Peyer's patch (tissue), 4 donors: ENCODE measurements at regions not wholly inside any gene's neighbourhood (a gene's known extent, or its start where the extent isn't known, plus 50 kb on each side); places are given as distances from the start of the nearest gene placed in this dataset.
A peak's percentile ranks its signal among the peaks of the same experiment; 100 is the strongest.

Source experiments
- DNase-seq, 3 donors: peaks; one replicate each; pipeline ENCODE4 v3.0.0-alpha.2; 2017 to 2019
- H3K27ac ChIP-seq, 4 donors: fragments of 200-600 bp; sonication (generic); one replicate each; pipeline ENCODE4 v1.5.1; 2016 to 2019
- H3K27me3 ChIP-seq, 2 donors: fragments of 200-600 bp; sonication (generic); one replicate each; pipeline ENCODE4 v1.5.1; 2019
- H3K36me3 ChIP-seq, 3 donors: fragments of 200-600 bp; sonication (generic); one replicate each; pipeline ENCODE4 v1.5.1; 2016 to 2019
- H3K4me1 ChIP-seq, 4 donors: fragments of 200-600 bp; sonication (generic); one replicate each; pipeline ENCODE4 v1.5.1; 2016 to 2019
- H3K4me3 ChIP-seq, 4 donors: fragments of 200-600 bp; sonication (generic); 1 replicate in 3 of 4; 2 replicates in 1 of 4; pipeline ENCODE4 v1.5.1; 2016 to 2019; ENCODE audit warnings: mild to moderate bottlenecking in 1 of 4
- H3K9me3 ChIP-seq, 4 donors: fragments of 200-600 bp; sonication (generic); one replicate each; pipeline ENCODE4 v1.5.1; 2016 to 2019; ENCODE audit warnings: mild to moderate bottlenecking in 1 of 4
- POLR2A ChIP-seq, 2 donors: fragments of 450-650 bp; IDR thresholded peaks; one replicate each; pipeline ENCODE4 v1.5.1; 2017; ENCODE audit warnings: antibody characterized with exemption in 2 of 2, mild to moderate bottlenecking in 2 of 2, moderate library complexity in 2 of 2
- TF ChIP-seq, protein P1 (sequence below), 6 experiments: fragments of 450-650 bp in 4 of 6; fragments of 200-600 bp in 2 of 6; sonication (generic) in 1 of 6; IDR thresholded peaks; one replicate each; pipeline ENCODE4 v1.5.1; 2017 to 2019; ENCODE audit warnings: antibody characterized with exemption in 6 of 6, mild to moderate bottlenecking in 3 of 6, moderate library complexity in 1 of 6

- Histone ChIP-seq H3K4me1 (peaks cover 0 to 13% (median 0%) of the 10 kb centered on the region in 4 donors), H3K9me3 (no peaks in the 10 kb centered on the region), H3K27me3 (no peaks in the 10 kb centered on the region), H3K4me3 (no peak overlapping the region), H3K36me3 (no peaks in the 10 kb centered on the region), H3K27ac (no peak overlapping the region)
- DNase-seq: peak in 1 of 3 donors; percentile 60
- TF ChIP-seq, protein P1, sequence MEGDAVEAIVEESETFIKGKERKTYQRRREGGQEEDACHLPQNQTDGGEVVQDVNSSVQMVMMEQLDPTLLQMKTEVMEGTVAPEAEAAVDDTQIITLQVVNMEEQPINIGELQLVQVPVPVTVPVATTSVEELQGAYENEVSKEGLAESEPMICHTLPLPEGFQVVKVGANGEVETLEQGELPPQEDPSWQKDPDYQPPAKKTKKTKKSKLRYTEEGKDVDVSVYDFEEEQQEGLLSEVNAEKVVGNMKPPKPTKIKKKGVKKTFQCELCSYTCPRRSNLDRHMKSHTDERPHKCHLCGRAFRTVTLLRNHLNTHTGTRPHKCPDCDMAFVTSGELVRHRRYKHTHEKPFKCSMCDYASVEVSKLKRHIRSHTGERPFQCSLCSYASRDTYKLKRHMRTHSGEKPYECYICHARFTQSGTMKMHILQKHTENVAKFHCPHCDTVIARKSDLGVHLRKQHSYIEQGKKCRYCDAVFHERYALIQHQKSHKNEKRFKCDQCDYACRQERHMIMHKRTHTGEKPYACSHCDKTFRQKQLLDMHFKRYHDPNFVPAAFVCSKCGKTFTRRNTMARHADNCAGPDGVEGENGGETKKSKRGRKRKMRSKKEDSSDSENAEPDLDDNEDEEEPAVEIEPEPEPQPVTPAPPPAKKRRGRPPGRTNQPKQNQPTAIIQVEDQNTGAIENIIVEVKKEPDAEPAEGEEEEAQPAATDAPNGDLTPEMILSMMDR (IDR thresholded peaks at IDR 0.05): no peak
- TF ChIP-seq POLR2A (IDR thresholded peaks at IDR 0.05): no peak
These were observed 76.2 kb upstream of the KIF5B start for GRCh38 chr10:32132357-32132946.

GRCh38 chr10:32131388-32131787 lies 75.2 kb upstream of the KIF5B start:
- DNase-seq: no peak
- H3K27me3 ChIP-seq: no peaks in the 10 kb centered on the region
- H3K4me1 ChIP-seq: peaks cover 0 to 13% (median 0%) of the 10 kb centered on the region in 4 donors
- no peak overlapping the region for H3K4me3 ChIP-seq
- TF ChIP-seq, protein P1 (IDR thresholded peaks at IDR 0.05): no peak
- no peak for TF ChIP-seq POLR2A (IDR thresholded peaks at IDR 0.05)
- H3K9me3 ChIP-seq: no peaks in the 10 kb centered on the region
- H3K27ac ChIP-seq: peak overlapping the region in 3 of 4 donors; percentile 22 to 48 (median 28)
- H3K36me3 ChIP-seq: no peaks in the 10 kb centered on the region

DNA sequence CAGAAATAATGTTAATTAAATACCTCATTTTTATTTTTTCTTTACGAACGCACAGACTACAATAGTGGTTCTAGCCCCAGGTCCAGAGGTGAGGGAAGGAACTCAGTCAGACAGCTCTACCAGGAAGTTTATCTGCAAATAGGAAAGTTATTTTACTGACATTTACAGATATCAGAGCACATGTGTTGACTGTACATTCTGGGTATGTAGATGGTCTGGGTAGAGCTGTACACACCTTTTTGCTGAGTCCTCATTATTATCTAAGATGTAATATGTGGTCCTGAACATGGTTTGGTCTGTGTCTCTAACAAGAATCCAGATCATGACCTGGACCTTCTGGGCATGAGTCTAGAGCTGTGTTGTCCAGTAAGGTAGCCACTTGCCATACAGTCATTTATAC lies 74.6 kb upstream of the KIF5B start:
- no peak for TF ChIP-seq POLR2A (IDR thresholded peaks at IDR 0.05)
- TF ChIP-seq, protein P1 (IDR thresholded peaks at IDR 0.05): no peak
- DNase-seq: no peak
- peak overlapping the region in 2 of 4 donors; percentile 22 to 48 for H3K27ac ChIP-seq
- no peak overlapping the region for H3K4me3 ChIP-seq
- H3K4me1 ChIP-seq: peaks cover 0 to 13% (median 0%) of the 10 kb centered on the region in 4 donors
- no peaks in the 10 kb centered on the region for H3K36me3 ChIP-seq
- H3K9me3 ChIP-seq: no peaks in the 10 kb centered on the region
- H3K27me3 ChIP-seq: no peaks in the 10 kb centered on the region

GRCh38 chr10:32125023-32125422 lies 68.8 kb upstream of the KIF5B start:
- TF ChIP-seq POLR2A (IDR thresholded peaks at IDR 0.05): no peak
- TF ChIP-seq, protein P1 (IDR thresholded peaks at IDR 0.05): no peak
- peaks cover 0 to 4% (median 0%) of the 10 kb centered on the region in 4 donors for H3K4me1 ChIP-seq
- peaks cover 0 to 5% (median 0%) of the 10 kb centered on the region in 4 donors for H3K9me3 ChIP-seq
- no peak overlapping the region for H3K4me3 ChIP-seq
- no peaks in the 10 kb centered on the region for H3K36me3 ChIP-seq
- H3K27me3 ChIP-seq: no peaks in the 10 kb centered on the region
- H3K27ac ChIP-seq: no peak overlapping the region
- no peak for DNase-seq

GRCh38 chr10:32123021-32123420 lies 66.8 kb upstream of the KIF5B start:
- H3K36me3 ChIP-seq: no peaks in the 10 kb centered on the region
- TF ChIP-seq POLR2A (IDR thresholded peaks at IDR 0.05): no peak
- TF ChIP-seq, protein P1 (IDR thresholded peaks at IDR 0.05): no peak
- H3K27me3 ChIP-seq: no peaks in the 10 kb centered on the region
- DNase-seq: no peak
- H3K4me1 ChIP-seq: no peaks in the 10 kb centered on the region
- no peak overlapping the region for H3K27ac ChIP-seq
- H3K4me3 ChIP-seq: no peak overlapping the region
- H3K9me3 ChIP-seq: peaks cover 0 to 5% (median 0%) of the 10 kb centered on the region in 4 donors
